D721Med (cell line): ENCODE measurements at regions not wholly inside any gene's neighbourhood (a gene's known extent, or its start where the extent isn't known, plus 50 kb on each side); places are given as distances from the start of the nearest gene placed in this dataset.

Experiments used
- DNase-seq: peaks from one replicate; pipeline ENCODE4 v3.0.0; 2011; ENCODE audit warnings: low spot score; ENCODE audit not compliant: insufficient read length
- FAIRE-seq: peaks from 2 replicates; lab custom pipeline; 2011; peaks lifted over from hg19 to GRCh38; lab: Jason Lieb, UNC
- CTCF ChIP-seq: IDR thresholded peaks from 2 replicates; pipeline ENCODE4 v1.5.1; 2012; ENCODE audit warnings: mild to moderate bottlenecking, control low read depth; ENCODE audit not compliant: insufficient read depth; ENCODE audit errors: missing control alignments

GRCh38 chr12:94879542-94879941 lies 124.0 kb downstream of the NDUFA12 start:
- no peak for FAIRE-seq
- DNase-seq: no peak
- no peak for TF ChIP-seq CTCF

GRCh38 chr12:94875525-94875924 lies 128.0 kb downstream of the NDUFA12 start:
- peak; percentile 49 for TF ChIP-seq CTCF
- FAIRE-seq: peak; percentile 25
- DNase-seq: no peak

- FAIRE-seq (no peak), DNase-seq (no peak)
- TF ChIP-seq CTCF: no peak
These were observed 128.8 kb downstream of the NDUFA12 start for GRCh38 chr12:94874518-94875302.

- no peak for TF ChIP-seq CTCF
- FAIRE-seq: no peak
These were observed 129.6 kb downstream of the NDUFA12 start for GRCh38 chr12:94873734-94874517.

GRCh38 chr12:94872971-94873733 lies 130.3 kb downstream of the NDUFA12 start:
- DNase-seq (no peak), FAIRE-seq (no peak)
- TF ChIP-seq CTCF: no peak

More at GRCh38 chr12:94873734-94874517, 129.6 kb downstream of the NDUFA12 start:
- DNase-seq: no peak

- FAIRE-seq: no peak
- no peak for TF ChIP-seq CTCF
- no peak for DNase-seq
These were observed 130.9 kb downstream of the NDUFA12 start for GRCh38 chr12:94872671-94872970.
